ENCODE measurements at regions not wholly inside any gene's neighbourhood (a gene's known extent, or its start where the extent isn't known, plus 50 kb on each side); places are given as distances from the start of the nearest gene placed in this dataset.
"Not testable (repeated sequence)": the region's sequence is repeated elsewhere in the genome, so short reads cannot be mapped to it uniquely, and the experiment has no call there.

DNA sequence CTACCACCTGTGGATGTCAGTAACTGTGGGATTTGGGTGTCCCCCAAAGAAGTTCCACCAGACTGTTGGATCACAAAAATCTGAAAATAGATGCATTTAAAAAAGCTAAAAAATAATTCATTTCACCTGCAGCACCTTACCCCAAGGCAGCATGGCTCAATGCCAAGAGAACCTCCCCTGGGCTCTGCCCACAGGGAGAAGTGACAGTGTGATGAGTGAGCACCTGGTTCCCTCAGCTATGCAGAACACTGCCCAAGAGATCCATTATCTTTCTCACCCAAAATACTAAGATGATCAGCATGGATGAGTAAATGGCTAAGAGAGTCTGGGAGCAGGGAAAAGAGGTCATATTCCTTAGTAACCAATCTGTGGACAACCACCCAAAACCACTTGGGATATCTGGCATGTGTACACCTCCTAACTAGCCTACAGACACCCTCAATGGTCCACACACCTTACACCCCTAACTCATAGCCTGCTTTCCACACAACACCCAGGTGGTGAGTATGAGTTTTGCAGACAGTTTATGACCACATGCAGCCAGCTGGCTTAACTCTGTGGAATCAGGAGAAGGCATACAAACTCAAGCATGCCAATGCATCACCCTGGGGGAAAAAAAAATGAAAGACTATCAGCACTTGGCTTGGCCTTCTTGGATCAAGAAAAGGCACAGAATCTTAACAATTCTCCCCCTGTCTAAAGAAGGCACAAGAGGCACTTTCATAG is 416.5 kb upstream of the SMIM31 start:
- no peak overlapping the region for H3K27ac ChIP-seq (ENCODE audit: low read depth in 2 of 2, low read length in 2 of 2)
- no peak overlapping the region for H3K4me3 ChIP-seq (ENCODE audit: low read length in 2 of 2)
- no peak overlapping the region for H3K9ac ChIP-seq (ENCODE audit: low read depth in 1 of 2, low read length in 2 of 2)
- H3K4me1 ChIP-seq (ENCODE audit: control insufficient read depth in 2 of 2, insufficient read depth in 2 of 2, low read length in 2 of 2): no peaks in the 10 kb centered on the region
- peaks cover 0 to 2% of the 10 kb centered on the region in 2 donors for H3K9me3 ChIP-seq (ENCODE audit: control insufficient read depth in 2 of 2, low read length in 2 of 2)
- no peaks in the 10 kb centered on the region for H3K27me3 ChIP-seq (ENCODE audit: control insufficient read depth in 2 of 2, insufficient read depth in 2 of 2, low read length in 2 of 2)
- no peaks in the 10 kb centered on the region for H3K36me3 ChIP-seq (ENCODE audit: control insufficient read depth in 2 of 2, insufficient read depth in 2 of 2, low read length in 2 of 2)

DNA sequence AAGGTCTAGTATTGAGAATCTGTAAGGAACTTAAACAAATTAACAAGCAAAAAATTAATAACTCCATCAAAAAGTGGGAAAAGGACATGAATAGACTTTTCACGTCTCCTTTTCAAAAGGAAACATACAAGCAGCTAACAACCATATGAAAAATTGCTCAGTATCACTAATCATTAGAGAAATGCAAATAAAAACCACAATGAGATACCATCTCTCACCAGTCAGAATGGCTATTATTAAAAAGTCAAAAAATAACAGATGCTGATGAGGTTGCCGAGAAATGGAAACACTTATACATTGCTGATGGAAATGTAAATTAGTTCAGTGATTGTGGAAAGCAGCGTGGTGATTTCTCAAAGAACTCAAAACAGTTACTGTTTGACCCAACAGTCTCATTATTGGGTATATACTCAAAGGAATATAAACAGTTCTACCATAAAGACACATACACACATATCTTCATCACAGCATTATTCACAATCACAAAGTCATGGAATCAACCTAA is 410.4 kb upstream of the SMIM31 start:
- Histone ChIP-seq H3K27me3 (ENCODE audit: control insufficient read depth in 2 of 2, insufficient read depth in 2 of 2, low read length in 2 of 2) (no peaks in the 10 kb centered on the region), H3K4me3 (ENCODE audit: low read length in 2 of 2) (no peak overlapping the region), H3K4me1 (ENCODE audit: control insufficient read depth in 2 of 2, insufficient read depth in 2 of 2, low read length in 2 of 2) (no peaks in the 10 kb centered on the region), H3K9me3 (ENCODE audit: control insufficient read depth in 2 of 2, low read length in 2 of 2) (peaks cover 0 to 2% of the 10 kb centered on the region in 2 donors), H3K27ac (ENCODE audit: low read depth in 2 of 2, low read length in 2 of 2) (no peak overlapping the region), H3K36me3 (ENCODE audit: control insufficient read depth in 2 of 2, insufficient read depth in 2 of 2, low read length in 2 of 2) (no peaks in the 10 kb centered on the region), H3K9ac (ENCODE audit: low read depth in 1 of 2, low read length in 2 of 2) (no peak overlapping the region)

DNA sequence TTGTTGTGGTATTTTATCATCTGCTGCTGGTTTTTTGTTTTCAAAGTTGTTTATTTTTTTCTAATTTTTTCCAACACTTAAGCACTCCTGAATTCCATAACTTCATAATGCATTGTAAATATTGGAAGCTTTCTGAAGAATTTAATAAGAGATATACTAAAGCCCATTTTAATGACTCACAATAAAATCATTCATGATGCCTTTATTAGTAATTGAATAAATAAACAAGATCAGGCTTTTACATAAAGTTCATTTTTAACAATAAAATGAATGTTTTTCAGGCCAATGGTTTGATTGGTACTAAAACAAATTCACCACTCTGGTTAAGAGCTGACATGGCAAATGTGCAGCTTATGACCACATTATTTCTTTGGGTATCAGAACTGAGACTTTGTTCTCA is 408.2 kb upstream of the SMIM31 start:
- Histone ChIP-seq H3K9me3 (ENCODE audit: control insufficient read depth in 2 of 2, low read length in 2 of 2) (peaks cover 0 to 2% of the 10 kb centered on the region in 2 donors), H3K4me1 (ENCODE audit: control insufficient read depth in 2 of 2, insufficient read depth in 2 of 2, low read length in 2 of 2) (no peaks in the 10 kb centered on the region), H3K36me3 (ENCODE audit: control insufficient read depth in 2 of 2, insufficient read depth in 2 of 2, low read length in 2 of 2) (no peaks in the 10 kb centered on the region), H3K4me3 (ENCODE audit: low read length in 2 of 2) (no peak overlapping the region), H3K27me3 (ENCODE audit: control insufficient read depth in 2 of 2, insufficient read depth in 2 of 2, low read length in 2 of 2) (no peaks in the 10 kb centered on the region), H3K9ac (ENCODE audit: low read depth in 1 of 2, low read length in 2 of 2) (no peak overlapping the region), H3K27ac (ENCODE audit: low read depth in 2 of 2, low read length in 2 of 2) (no peak overlapping the region)

DNA sequence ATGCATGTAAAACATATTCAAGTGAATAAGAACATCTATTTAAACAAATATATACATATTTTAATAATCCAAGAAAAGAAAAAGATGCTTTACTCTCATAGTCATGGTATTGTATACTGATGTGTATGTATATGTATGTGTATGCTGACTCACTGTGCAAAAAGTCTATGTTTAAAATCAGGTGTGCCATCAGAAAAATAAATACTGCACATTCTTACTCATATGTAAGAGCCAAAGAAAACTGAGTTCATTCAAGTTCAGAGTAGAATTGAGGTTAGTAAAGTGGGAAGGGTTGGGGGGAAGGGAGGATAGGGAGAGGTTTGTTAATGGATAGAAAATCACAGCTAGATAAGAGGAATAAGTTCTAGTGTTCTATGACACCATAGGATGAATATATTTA is 403.9 kb upstream of the SMIM31 start:
- H3K36me3 ChIP-seq (ENCODE audit: control insufficient read depth in 2 of 2, insufficient read depth in 2 of 2, low read length in 2 of 2): no peaks in the 10 kb centered on the region
- no peak overlapping the region for H3K27ac ChIP-seq (ENCODE audit: low read depth in 2 of 2, low read length in 2 of 2)
- no peak overlapping the region for H3K9ac ChIP-seq (ENCODE audit: low read depth in 1 of 2, low read length in 2 of 2)
- no peaks in the 10 kb centered on the region for H3K9me3 ChIP-seq (ENCODE audit: control insufficient read depth in 2 of 2, low read length in 2 of 2)
- H3K27me3 ChIP-seq (ENCODE audit: control insufficient read depth in 2 of 2, insufficient read depth in 2 of 2, low read length in 2 of 2): no peaks in the 10 kb centered on the region
- no peaks in the 10 kb centered on the region for H3K4me1 ChIP-seq (ENCODE audit: control insufficient read depth in 2 of 2, insufficient read depth in 2 of 2, low read length in 2 of 2)
- no peak overlapping the region for H3K4me3 ChIP-seq (ENCODE audit: low read length in 2 of 2)

DNA sequence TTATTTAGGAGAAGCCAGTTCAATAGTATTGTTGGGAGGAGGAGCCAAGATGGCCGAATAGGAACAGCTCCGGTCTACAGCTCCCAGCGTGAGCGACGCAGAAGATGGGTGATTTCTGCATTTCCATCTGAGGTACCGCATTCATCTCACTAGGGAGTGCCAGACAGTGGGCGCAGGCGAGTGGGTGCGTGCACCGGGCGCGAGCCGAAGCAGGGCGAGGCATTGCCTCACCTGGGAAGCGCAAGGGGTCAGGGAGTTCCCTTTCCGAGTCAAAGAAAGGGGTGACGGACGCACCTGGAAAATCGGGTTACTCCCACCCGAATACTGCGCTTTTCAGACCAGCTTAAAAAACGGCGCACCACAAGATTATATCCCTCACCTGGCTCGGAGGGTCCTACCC is 403.2 kb upstream of the SMIM31 start:
- H3K9me3 ChIP-seq (ENCODE audit: control insufficient read depth in 2 of 2, low read length in 2 of 2); H3K4me3 ChIP-seq (ENCODE audit: low read length in 2 of 2); H3K36me3 ChIP-seq (ENCODE audit: control insufficient read depth in 2 of 2, insufficient read depth in 2 of 2, low read length in 2 of 2); H3K27me3 ChIP-seq (ENCODE audit: control insufficient read depth in 2 of 2, insufficient read depth in 2 of 2, low read length in 2 of 2); H3K9ac ChIP-seq (ENCODE audit: low read depth in 1 of 2, low read length in 2 of 2); H3K27ac ChIP-seq (ENCODE audit: low read depth in 2 of 2, low read length in 2 of 2); H3K4me1 ChIP-seq (ENCODE audit: control insufficient read depth in 2 of 2, insufficient read depth in 2 of 2, low read length in 2 of 2): not testable (repeated sequence)

DNA sequence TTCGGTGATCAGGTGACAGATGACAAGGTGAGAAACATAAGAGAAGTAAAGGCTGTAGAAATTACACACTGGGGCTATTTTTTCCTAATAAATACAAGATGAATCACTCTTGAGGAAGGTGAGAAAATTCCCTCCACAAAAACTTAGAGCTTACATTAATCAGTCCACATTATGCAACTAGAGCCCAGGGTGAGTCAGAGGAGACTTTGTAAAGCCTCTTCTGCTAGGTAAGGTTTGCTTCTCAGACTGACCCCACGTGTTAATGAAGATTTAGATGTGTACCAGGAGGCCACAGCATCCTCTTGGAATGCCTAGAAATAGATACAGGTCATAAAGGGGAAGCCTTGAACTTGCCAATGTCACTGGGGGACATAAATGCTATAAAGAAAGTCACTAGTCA is 396.0 kb upstream of the SMIM31 start:
- H3K27ac ChIP-seq (ENCODE audit: low read depth in 2 of 2, low read length in 2 of 2): no peak overlapping the region
- no peak overlapping the region for H3K9ac ChIP-seq (ENCODE audit: low read depth in 1 of 2, low read length in 2 of 2)
- H3K4me3 ChIP-seq (ENCODE audit: low read length in 2 of 2): no peak overlapping the region
- no peaks in the 10 kb centered on the region for H3K9me3 ChIP-seq (ENCODE audit: control insufficient read depth in 2 of 2, low read length in 2 of 2)
- H3K27me3 ChIP-seq (ENCODE audit: control insufficient read depth in 2 of 2, insufficient read depth in 2 of 2, low read length in 2 of 2): no peaks in the 10 kb centered on the region
- no peaks in the 10 kb centered on the region for H3K4me1 ChIP-seq (ENCODE audit: control insufficient read depth in 2 of 2, insufficient read depth in 2 of 2, low read length in 2 of 2)
- no peaks in the 10 kb centered on the region for H3K36me3 ChIP-seq (ENCODE audit: control insufficient read depth in 2 of 2, insufficient read depth in 2 of 2, low read length in 2 of 2)

DNA sequence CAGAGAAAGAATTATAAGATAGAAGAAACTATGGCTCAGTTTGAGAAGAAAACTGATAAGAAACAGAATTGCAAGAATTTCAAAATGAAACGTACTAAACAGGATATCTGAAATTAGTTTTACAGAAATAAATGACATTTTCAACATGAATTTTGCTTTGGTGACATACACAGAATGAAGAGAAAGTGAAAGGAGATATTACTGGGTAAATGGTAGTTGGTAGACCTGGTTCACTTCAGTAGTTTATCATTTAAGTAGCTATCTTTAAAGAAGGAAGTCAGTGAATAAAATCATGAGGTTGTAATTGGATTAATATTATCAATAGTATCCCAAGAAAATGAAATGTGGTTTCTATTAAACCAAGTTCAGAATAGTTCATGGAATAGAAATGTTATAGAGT is 395.5 kb upstream of the SMIM31 start:
- H3K9me3 ChIP-seq (ENCODE audit: control insufficient read depth in 2 of 2, low read length in 2 of 2): no peaks in the 10 kb centered on the region
- H3K9ac ChIP-seq (ENCODE audit: low read depth in 1 of 2, low read length in 2 of 2): no peak overlapping the region
- H3K4me3 ChIP-seq (ENCODE audit: low read length in 2 of 2): no peak overlapping the region
- no peaks in the 10 kb centered on the region for H3K27me3 ChIP-seq (ENCODE audit: control insufficient read depth in 2 of 2, insufficient read depth in 2 of 2, low read length in 2 of 2)
- no peaks in the 10 kb centered on the region for H3K4me1 ChIP-seq (ENCODE audit: control insufficient read depth in 2 of 2, insufficient read depth in 2 of 2, low read length in 2 of 2)
- no peak overlapping the region for H3K27ac ChIP-seq (ENCODE audit: low read depth in 2 of 2, low read length in 2 of 2)
- H3K36me3 ChIP-seq (ENCODE audit: control insufficient read depth in 2 of 2, insufficient read depth in 2 of 2, low read length in 2 of 2): no peaks in the 10 kb centered on the region

DNA sequence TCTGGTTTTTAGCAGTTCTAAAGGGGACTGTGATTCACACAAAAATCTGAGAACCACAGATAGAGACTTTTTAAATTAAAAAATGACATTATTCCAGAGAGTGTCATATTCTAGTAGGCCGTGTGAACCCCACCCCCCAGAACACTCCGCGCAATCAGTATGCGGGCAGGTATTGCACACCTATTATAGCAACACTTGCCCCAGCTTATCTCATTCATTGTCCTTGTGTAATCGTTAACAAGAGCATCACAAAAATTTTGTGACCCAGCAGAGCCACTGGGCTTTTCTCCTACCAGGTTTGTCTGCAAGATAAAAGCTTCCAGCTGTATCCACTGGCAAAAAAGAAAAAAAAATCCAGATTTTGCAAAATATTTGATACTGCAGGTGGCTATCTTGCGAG is 394.1 kb upstream of the SMIM31 start:
- Histone ChIP-seq H3K27me3 (ENCODE audit: control insufficient read depth in 2 of 2, insufficient read depth in 2 of 2, low read length in 2 of 2) (no peaks in the 10 kb centered on the region), H3K4me1 (ENCODE audit: control insufficient read depth in 2 of 2, insufficient read depth in 2 of 2, low read length in 2 of 2) (no peaks in the 10 kb centered on the region), H3K9ac (ENCODE audit: low read depth in 1 of 2, low read length in 2 of 2) (no peak overlapping the region), H3K27ac (ENCODE audit: low read depth in 2 of 2, low read length in 2 of 2) (no peak overlapping the region), H3K36me3 (ENCODE audit: control insufficient read depth in 2 of 2, insufficient read depth in 2 of 2, low read length in 2 of 2) (no peaks in the 10 kb centered on the region), H3K9me3 (ENCODE audit: control insufficient read depth in 2 of 2, low read length in 2 of 2) (no peaks in the 10 kb centered on the region), H3K4me3 (ENCODE audit: low read length in 2 of 2) (no peak overlapping the region)

DNA sequence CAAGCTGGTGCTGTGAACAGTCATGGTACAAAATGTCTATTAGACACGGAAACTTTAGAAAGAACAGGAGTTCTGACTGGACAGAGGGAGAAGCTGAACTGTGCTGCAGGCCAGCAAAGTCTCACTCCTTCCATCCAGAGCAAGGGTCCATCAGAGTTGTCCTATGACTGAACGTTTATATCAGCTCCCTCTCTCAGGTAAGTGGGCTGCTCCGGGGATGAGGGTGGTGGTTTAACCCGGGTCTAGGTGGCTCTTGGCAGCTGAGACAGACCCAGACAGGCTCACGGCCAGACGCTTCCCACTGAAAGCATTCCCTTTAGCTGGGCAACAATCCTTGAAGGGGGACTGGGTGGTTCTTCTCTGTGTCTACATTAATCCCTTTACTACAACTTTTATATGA is 385.0 kb upstream of the SMIM31 start:
- Histone ChIP-seq H3K9me3 (ENCODE audit: control insufficient read depth in 2 of 2, low read length in 2 of 2) (no peaks in the 10 kb centered on the region), H3K27ac (ENCODE audit: low read depth in 2 of 2, low read length in 2 of 2) (no peak overlapping the region), H3K4me1 (ENCODE audit: control insufficient read depth in 2 of 2, insufficient read depth in 2 of 2, low read length in 2 of 2) (no peaks in the 10 kb centered on the region), H3K36me3 (ENCODE audit: control insufficient read depth in 2 of 2, insufficient read depth in 2 of 2, low read length in 2 of 2) (no peaks in the 10 kb centered on the region), H3K27me3 (ENCODE audit: control insufficient read depth in 2 of 2, insufficient read depth in 2 of 2, low read length in 2 of 2) (no peaks in the 10 kb centered on the region), H3K9ac (ENCODE audit: low read depth in 1 of 2, low read length in 2 of 2) (no peak overlapping the region), H3K4me3 (ENCODE audit: low read length in 2 of 2) (no peak overlapping the region)

DNA sequence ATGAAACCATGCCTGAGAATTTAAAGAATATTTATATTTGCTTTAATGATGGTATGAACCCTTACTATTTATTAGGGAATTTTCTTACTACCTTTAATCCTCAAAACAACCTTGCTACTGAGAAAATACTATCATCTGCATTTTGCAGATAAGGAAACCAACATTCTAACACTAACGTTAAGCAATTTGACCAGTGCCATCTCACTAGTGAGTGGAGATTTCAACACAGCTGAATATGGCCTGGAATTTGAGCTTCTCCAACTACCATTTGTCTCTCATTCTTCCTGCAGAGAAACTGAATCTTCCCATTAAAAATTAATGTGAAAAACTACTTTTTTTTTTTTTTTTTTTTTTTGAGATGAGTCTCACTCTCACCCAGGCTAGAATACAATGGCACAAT is 380.9 kb upstream of the SMIM31 start:
- no peaks in the 10 kb centered on the region for H3K27me3 ChIP-seq (ENCODE audit: control insufficient read depth in 2 of 2, insufficient read depth in 2 of 2, low read length in 2 of 2)
- no peaks in the 10 kb centered on the region for H3K4me1 ChIP-seq (ENCODE audit: control insufficient read depth in 2 of 2, insufficient read depth in 2 of 2, low read length in 2 of 2)

More for the DNA sequence above, 380.9 kb upstream of the SMIM31 start:
- no peaks in the 10 kb centered on the region for H3K9me3 ChIP-seq (ENCODE audit: control insufficient read depth in 2 of 2, low read length in 2 of 2)
- no peak overlapping the region for H3K27ac ChIP-seq (ENCODE audit: low read depth in 2 of 2, low read length in 2 of 2)
- H3K36me3 ChIP-seq (ENCODE audit: control insufficient read depth in 2 of 2, insufficient read depth in 2 of 2, low read length in 2 of 2): no peaks in the 10 kb centered on the region
- H3K9ac ChIP-seq (ENCODE audit: low read depth in 1 of 2, low read length in 2 of 2): no peak overlapping the region
- H3K4me3 ChIP-seq (ENCODE audit: low read length in 2 of 2): no peak overlapping the region

Data from mucosa of rectum (tissue), 2 donors.